ENCODE measurements at regions not wholly inside any gene's neighbourhood (a gene's known extent, or its start where the extent isn't known, plus 50 kb on each side); places are given as distances from the start of the nearest gene placed in this dataset.

DNA sequence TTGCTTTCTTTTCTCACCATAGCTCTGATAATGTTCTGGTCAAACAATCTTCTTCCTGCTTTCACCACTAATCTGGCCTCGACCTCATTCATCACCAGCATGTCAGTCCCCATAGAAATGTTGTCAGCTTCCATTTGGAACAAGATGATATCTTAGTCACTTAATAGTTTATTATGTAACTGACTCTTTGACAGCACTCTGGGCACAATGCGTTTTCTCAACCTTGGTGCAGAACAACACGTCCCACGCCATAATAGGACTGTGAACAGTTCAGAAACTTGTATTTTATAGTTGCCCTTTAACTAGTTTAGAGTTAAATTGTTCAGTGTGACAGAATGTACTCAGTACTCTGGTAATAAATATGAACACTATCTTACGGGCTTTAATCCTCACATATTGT lies 106.0 kb downstream of the MC4R start:
- TF ChIP-seq CTCF (IDR thresholded peaks at IDR 0.05), result no peak
- no peak for TF ChIP-seq POLR2A (IDR thresholded peaks at IDR 0.05)

All from heart left ventricle (tissue), 13 donors.